Liver (tissue), 3 donors: ENCODE measurements at regions not wholly inside any gene's neighbourhood (a gene's known extent, or its start where the extent isn't known, plus 50 kb on each side); places are given as distances from the start of the nearest gene placed in this dataset.

ENCODE experiments used
- ATF3 ChIP-seq: IDR thresholded peaks from 2 replicates; pipeline ENCODE4 v1.6.1; 2016; ENCODE audit warnings: antibody characterized with exemption
- CTCF ChIP-seq: fragments of 150-350 bp; IDR thresholded peaks from 2 replicates; pipeline ENCODE4 v1.5.1; 2017; ENCODE audit warnings: improper control_type of control experiment, low read depth, low read length; ENCODE audit not compliant: missing input control
- EGR1 ChIP-seq, 2 donors: IDR thresholded peaks; 2 replicates each; pipeline ENCODE4 v1.6.1; 2016 to 2018; ENCODE audit warnings: antibody characterized with exemption in 2 of 2, low read depth in 2 of 2
- FOXA1 ChIP-seq: IDR thresholded peaks from 2 replicates; pipeline ENCODE4 v1.6.1; 2016; ENCODE audit warnings: antibody characterized with exemption
- GABPA ChIP-seq, 2 donors: IDR thresholded peaks in 1 of 2; conservative IDR thresholded peaks in 1 of 2; 2 replicates each; pipeline ENCODE4 v1.6.1; 2016; ENCODE audit warnings: antibody characterized with exemption in 2 of 2, mild to moderate bottlenecking in 1 of 2, moderate library complexity in 1 of 2
- MAX ChIP-seq: IDR thresholded peaks from 2 replicates; pipeline ENCODE4 v1.6.1; 2016; ENCODE audit warnings: antibody characterized with exemption
- NR2F2 ChIP-seq: IDR thresholded peaks from 2 replicates; pipeline ENCODE4 v1.6.1; 2016; ENCODE audit warnings: antibody characterized with exemption
- RAD21 ChIP-seq, 2 donors: IDR thresholded peaks; 2 replicates each; pipeline ENCODE4 v1.6.1; 2016; ENCODE audit warnings: antibody characterized with exemption in 2 of 2, mild to moderate bottlenecking in 2 of 2
- REST ChIP-seq: IDR thresholded peaks from 2 replicates; pipeline ENCODE4 v1.6.1; 2016; ENCODE audit warnings: antibody characterized with exemption, mild to moderate bottlenecking
- RXRA ChIP-seq, 2 donors: IDR thresholded peaks; 2 replicates each; pipeline ENCODE4 v1.6.1; 2017 to 2018; ENCODE audit warnings: antibody characterized with exemption in 2 of 2, mild to moderate bottlenecking in 1 of 2
- donor health status: healthy.
- donor health status: healthy.

- TF ChIP-seq CTCF (no peak), REST (no peak), RAD21 (IDR thresholded peaks at IDR 0.05) (no peak), GABPA (IDR thresholded peaks at IDR 0.05 in 1 of 2, conservative IDR thresholded peaks at IDR 0.05 in 1 of 2) (no peak), NR2F2 (no peak), ATF3 (no peak), MAX (no peak), RXRA (IDR thresholded peaks at IDR 0.05) (no peak), FOXA1 (no peak), EGR1 (IDR thresholded peaks at IDR 0.05; ENCODE audit: low read depth in 2 of 2) (no peak)
Observed at GRCh38 chr18:42510540-42510939, 555.5 kb downstream of the PIK3C3 start.
